Medulla oblongata (tissue), 1 donor: ENCODE measurements at regions not wholly inside any gene's neighbourhood (a gene's known extent, or its start where the extent isn't known, plus 50 kb on each side); places are given as distances from the start of the nearest gene placed in this dataset.
"Not testable (repeated sequence)": the region's sequence is repeated elsewhere in the genome, so short reads cannot be mapped to it uniquely, and the experiment has no call there.

ENCODE experiments used
- DNase-seq: peaks from one replicate; pipeline ENCODE4 v3.0.0-alpha.2; 2015; ENCODE audit errors: extremely low spot score

DNA sequence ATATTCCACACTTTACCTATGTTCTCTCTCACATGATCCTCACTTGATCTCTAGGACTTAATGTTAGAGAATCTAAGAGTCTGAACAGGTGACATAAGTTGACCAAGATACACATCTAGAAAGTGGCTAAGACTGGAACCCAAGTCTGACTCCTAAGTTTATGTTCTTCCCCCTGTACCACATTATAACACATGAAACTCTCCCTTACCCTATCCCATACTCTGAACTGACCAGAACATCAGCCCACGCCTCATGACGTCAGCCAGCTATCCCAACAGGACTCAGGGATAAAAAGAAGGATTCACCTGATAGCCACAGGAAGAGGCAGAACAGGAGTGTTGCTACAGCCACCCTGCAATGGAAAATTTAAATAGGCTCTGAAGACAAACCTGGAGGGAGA lies 392.2 kb downstream of the ZEB2 start:
- no peak for DNase-seq

DNA sequence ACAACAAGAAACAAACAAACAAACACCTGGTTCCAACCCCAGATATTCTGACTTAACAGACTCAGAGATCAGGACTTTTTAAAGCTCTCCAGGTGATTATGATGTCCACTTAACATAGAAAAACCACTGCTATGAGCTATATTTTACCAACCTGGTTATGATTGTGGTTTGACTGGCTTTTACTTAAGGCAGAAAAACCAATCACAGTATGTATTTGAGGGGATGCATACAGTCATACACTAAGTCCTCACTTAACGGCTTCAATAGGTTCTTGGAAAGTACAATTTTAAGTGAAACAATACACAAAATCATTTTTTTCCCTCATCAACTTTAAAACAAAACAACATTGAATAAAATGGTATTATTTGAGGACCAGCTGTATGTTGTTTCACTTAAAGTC lies 393.6 kb downstream of the ZEB2 start:
- DNase-seq = no peak

DNA sequence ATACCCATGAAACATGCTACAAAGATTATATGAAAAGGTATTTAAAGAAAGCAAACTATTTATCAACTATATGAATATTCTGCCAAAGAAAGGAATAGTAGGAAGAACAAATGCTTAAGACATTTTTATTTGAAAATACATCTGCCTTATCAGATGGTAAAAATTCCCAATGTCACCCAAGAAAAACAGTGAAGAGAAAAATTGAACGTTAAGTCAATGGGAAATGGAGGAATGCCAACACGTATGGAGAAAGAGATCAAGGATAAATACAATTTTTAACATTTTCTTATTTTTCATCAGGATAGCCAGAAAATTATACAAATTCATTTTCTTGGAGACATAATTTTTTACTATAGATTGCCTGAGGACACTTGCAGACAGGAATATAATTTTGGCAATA lies 394.2 kb downstream of the ZEB2 start:
- no peak for DNase-seq

DNA sequence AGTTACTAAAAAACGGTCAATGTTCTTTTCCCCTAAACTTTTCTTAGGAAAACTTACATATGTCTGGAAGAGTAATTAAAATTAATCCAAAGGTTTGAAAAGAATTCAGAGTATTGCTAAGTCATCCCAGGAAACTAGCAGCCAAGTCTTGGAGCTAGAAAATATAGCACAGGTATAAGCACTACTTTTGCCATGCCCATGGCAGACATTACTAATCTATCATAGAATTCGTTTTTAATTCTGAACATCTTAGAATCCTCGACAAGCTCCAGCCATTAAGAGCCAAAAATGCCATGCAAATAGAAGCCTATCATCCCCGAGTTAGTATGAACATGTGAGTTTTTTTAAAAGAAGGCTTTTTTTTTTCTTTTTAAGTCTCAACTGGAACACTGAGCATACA lies 395.0 kb downstream of the ZEB2 start:
- no peak for DNase-seq

DNA sequence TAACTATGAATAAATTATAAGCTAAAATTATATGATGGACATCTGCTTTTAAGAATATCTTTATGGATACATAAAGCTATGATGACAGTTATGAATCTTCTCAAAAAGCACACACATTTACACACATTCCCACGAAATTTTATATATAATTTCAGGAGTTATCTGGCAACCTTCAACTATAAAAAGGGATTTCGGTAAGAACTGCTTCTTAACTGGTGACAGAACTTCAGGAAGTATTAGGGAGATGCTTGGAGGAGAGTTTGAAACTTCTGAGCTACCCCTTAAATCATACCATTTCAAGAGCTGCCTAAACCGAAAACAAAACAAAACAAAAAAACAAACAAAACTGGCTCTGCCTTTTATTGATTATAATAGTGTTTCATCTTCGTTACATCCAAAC lies 399.4 kb downstream of the ZEB2 start:
- DNase-seq = no peak

DNA sequence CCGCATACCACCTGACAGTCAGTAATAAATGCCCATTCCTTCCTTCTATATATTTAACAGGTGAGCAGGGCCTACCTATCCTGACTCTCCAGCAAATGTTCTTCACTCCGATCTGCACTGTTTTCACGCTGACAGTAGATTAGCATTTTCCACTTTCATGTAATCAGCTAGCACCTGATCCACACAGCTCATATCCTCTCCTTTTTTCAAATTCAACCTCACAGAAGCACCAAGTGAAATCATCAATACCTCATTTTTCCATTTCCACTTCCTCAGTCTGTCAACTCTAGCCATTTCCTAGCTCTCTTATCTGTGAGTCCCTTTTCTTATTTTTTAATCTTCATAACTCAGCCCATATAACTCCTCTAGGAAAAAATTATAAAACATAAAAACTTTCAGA lies 402.8 kb downstream of the ZEB2 start:
- no peak for DNase-seq

DNA sequence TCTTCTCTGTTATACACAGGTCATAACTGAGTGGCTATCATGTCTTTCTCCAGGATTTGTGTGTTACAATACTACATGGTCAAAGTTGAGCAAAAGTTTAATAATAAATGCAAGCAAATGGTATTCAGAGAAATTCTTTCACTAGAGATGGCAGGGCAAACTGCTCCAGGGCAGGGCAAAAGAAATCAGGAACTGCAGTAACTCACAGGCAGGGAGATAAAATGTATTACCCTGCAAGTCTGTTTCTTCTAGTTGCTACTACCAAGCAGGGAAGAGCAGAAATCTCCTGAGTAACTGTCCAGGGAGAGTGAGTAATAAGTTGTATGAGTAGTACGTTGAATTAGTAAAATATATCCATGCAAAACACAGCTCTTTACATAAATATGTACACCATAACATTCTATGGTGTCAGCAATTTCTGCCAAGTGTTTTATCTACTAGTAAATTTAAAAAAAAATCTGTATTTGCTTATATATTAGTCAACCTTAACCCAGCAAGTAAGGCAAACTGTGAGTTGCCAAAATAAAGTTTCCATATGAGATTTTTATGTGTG lies 404.1 kb downstream of the ZEB2 start:
- DNase-seq = no peak

DNA sequence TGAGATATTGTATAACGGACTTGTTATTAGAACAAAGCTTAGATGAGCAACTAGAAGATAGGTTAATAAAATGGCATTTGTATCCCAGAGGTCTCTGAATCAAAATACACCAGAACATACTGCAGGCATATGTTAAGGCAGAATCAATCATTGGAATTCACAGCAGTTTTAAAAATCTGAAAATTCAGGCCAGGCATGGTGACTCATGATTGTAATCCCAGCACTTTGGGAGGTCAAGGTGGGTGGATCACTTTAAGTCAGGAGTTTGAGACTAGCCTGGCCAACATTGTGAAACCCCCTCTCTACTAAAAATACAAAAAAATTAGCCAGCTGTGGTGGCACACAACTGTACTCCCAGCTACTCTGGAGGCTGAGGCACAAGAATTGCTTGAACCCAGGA lies 405.2 kb downstream of the ZEB2 start:
- DNase-seq = no peak

DNA sequence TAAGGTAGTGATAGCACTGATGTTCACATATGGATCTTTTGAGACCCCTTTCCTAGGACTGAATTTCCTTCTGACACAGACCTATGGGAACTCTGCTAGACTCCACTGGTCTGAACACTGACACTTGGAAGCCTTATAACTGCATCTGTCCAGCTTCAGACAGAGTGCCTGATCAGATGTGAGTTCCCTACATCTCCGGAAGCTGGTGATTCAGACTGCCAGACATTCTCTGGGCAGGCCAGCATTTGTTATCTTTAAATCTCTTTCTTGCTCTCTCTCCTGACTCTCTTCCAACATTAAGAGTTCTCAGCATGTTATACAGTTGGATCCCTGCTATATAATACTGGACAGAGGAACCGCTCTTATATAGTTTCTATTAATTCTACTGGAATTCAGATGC lies 408.5 kb downstream of the ZEB2 start:
- no peak for DNase-seq

DNA sequence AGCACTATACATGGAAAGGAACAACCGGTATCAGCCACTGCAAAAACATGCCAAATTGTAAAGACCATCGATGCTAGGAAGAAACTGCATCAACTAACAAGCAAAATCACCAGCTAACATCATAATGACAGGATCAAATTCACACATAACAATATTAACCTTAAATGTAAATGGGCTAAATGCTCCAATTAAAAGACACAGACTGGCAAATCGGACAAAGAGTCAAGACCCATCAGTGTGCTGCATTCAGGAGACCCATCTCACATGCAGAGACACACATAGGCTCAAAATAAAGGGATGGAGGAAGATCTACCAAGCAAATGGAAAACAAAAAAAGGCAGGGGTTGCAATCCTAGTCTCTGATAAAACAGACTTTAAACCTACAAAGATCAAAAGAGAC lies 413.8 kb downstream of the ZEB2 start:
- not testable (repeated sequence) for DNase-seq

DNA sequence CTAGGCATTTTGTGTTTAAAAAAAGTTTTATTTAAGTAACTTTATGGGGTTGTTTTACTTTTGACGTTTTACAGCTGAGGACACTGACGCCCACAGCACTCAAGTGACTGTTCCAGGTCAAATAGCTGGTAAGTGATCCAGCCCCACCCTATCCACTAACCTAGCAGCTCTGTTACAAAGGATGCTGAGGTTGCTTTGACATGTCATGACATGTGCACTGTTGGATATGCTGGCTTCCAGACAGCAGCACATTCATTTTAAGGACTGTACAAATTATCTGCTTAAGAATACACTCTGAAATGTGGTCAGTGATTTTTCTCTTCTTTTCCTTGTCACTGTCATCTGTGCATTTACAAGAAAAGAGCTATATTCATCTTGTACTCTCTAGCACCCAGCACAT lies 417.5 kb downstream of the ZEB2 start:
- no peak for DNase-seq

DNA sequence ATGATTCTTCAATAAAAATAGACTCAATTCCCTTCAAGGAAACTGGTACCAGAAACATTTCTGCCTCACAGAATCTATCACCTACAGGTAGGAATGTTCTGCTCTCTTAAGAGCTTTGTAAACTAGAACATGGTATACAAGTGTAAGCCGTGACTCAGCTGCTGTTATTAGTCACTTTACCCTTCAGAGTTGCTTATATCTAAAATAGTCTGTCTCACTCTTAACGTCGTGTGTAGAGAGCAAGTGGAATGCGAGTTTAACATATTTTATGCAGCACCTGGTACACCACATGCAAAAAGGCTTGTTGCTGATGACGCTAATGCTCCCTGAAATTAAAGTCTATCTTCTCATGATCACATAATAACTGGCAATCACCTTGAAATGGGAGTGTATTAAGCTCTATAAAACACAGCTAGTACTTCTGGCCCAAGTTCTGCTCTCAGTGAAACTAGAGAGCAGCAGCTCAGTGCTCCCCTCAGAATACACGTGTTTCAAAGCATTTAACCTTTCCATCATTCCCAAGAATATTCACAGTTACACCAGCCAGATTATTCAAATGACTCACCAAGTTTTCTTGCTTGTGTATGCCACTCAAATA lies 420.0 kb downstream of the ZEB2 start:
- no peak for DNase-seq

DNA sequence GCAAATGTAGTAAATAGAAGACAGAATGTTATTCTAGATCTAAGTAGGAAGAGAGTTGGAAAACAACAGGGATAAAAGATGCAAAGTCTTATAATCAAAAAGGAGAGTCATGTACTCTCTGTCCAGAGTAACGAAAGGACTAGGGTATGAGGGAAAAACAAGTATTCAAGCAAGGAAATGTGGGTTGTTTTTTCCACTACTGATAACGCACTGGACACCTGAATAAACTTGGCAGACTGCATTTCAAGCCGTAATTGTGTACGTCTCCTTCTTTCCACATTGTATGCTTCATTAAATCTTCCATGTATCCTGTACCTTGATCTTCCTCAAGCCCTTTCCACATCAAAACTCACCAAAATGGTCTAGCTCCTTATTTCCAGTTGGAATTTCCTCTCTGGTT lies 420.6 kb downstream of the ZEB2 start:
- DNase-seq = no peak

DNA sequence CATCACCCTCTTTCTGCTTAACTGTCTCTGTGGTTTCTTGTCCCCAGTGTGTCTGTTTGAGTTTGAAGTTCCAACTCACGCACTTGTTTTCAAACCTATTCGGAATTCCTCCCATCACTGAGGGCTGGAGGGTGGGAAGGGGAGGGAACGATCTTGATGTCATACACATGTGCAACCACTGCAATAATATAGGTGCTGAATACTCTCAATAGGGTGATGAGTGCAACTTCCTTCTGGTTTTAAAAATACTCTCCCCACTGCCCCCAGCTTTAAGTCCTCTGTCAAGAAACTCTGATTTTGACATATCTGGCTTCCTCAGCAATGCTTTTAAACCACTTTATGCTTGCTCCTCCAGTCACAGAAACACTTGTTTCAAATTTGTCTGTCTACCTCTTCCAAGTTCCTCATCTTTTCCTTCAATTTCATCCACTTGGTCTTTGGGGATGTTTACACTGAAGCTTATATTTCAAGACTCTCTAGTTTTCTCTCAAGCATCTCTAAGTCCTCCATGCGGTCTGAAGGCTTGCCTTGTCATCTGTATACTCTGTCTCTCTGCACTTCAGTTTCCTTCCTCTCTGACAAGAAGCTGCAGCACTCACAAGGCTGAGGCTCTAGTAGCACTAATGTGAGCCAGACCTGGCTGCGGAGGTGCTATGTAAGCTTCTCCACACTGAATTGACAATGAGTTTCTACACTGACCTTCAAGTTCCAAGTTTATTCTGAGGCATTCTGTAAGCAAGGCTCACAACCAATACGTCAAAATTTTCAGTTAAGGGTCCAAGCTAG lies 422.3 kb downstream of the ZEB2 start:
- DNase-seq = no peak

DNA sequence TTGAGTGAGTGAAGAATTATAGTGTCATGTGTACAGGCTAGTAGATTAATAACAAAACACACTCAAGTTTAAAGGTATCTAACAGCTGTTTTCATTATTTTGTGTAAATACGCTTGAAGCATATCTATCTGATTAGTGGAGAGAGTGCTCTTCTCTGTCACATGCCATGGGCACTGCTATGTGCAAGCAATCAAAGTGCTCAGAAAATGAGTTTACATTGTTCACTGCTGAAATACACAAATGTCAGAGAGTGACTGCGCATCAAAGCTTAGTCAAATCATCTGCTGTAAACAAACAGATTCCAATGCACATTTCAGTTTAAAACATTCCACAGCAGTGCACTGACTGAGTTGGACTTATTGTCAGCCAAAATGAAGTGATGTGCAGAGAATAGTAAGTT lies 423.4 kb downstream of the ZEB2 start:
- no peak for DNase-seq

DNA sequence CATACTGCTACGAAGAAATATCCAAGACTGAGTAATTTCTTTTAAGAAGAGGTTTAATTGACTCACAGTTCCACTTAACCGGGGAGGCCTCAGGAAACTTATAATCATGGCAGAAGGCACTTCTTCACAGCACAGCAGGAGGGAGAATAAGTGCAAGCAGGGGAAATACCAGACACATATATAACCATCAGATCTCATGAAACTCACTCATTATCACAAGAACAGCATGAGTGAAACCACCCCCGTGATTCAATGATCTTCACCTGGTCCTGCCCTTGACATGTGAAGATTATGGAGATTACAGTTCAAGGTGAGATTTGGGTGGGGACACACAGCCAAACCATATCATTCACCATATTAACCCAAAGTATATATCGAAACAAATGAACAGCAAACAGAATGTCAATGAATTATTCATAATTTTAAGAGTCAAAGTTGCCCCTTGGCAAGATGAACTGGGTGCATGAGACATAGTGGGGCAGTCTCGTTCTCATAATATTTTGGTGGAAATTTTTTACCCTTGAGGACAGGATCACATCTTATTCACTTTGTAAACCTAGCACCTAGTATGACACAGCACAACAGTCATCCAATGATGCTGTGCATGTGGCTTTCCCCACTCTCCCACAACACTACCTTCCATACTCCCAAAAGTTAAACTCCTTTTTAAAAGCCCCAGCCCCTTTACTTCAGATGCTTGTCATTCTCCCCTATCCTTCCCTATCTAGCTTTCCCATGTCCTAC lies 425.3 kb downstream of the ZEB2 start:
- no peak for DNase-seq

DNA sequence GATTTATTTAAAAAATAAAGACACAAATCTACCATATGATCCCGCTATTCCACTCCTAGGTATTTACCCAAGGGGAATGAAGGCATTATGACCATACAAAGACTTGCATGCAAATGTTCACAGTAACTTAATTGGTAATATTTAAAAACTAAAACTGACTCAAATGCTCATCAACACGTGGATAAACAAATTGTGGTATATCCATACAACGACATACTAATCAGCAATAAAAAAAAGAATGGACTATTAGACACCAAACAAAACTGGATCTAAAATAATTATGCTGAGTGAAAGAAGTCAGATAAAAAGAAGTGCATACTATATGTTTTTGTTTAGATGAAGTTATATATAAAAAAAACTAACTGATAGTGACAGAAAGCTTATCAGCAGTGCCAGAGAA lies 428.3 kb downstream of the ZEB2 start:
- no peak for DNase-seq

DNA sequence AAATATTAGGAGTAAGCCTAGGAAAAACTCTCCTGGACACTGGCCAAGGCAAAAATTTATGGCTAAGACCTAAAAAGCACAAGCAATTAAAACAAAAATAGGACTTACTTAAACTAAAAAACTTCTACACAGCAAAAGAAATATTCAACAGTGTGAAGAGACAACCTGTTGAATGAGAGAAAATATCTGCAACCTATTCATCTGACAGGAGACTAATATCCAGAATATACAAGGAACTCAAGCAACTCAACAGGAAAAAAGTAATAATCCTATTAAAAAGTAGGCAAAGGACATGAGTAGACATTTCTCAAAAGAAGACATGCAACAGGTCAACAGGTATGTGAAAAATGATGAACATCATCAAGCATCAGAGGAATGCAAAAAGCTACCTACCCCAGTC lies 431.1 kb downstream of the ZEB2 start:
- no peak for DNase-seq

DNA sequence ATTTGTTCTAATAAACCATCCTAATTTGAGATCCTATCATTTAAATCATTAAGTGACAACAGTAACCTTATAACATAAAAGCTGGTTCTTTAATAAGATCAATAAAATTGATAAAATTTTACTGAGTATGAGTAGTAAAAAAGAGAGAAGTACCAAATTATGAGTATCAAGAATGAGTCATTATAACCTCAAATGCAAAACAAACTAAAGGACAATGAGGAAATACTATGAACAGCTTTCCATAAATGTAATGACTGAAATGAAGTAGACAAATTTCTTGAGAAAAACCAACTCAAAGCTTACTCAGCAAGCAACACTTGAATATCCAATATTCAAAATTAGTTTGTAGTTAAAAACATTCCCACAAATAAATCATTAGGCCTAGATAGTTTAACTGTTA lies 433.0 kb downstream of the ZEB2 start:
- no peak for DNase-seq

DNA sequence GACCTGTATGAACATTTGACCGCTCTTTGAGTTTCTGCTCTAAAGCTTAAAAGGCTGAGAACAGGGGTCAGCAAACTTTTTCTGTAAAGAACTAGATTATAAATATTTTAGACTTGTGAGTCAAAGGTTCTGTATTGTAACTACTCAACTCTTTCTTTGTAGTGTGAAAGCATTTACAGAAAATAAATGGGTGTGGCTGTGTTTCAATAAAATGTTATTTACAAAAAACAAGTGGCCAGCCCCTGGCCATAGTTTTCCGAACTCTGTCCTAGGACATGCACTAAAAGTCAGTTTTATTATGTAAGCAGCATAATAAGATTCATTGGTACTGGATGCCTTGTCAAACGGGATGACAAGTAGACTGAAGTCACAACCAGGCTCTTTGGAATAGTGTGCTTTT lies 434.9 kb downstream of the ZEB2 start:
- no peak for DNase-seq

DNA sequence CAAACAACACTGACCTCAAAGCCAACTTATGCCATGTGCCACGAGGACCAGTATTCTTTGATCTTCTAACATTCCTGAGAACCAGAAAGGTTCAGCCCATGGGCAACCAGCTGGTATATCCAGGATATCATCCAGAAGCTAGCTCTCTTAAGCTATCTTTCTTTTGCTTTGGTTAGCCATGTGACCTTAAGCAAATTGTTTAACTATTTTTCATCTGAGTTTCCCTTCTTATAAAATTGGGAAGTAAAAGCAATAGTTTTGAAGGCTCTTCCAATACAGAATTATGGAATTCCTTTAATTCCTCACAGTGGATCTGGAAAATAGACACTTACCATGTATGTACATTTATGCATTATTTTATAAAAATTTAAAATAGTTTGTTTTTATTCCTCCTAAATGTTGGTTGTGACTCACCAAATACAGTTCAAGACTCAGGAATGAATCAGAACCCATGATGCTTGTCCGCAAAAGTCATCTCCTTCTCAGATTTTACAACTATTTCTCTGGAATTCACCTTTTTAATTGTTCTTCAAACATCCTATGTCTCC lies 435.7 kb downstream of the ZEB2 start:
- no peak for DNase-seq

DNA sequence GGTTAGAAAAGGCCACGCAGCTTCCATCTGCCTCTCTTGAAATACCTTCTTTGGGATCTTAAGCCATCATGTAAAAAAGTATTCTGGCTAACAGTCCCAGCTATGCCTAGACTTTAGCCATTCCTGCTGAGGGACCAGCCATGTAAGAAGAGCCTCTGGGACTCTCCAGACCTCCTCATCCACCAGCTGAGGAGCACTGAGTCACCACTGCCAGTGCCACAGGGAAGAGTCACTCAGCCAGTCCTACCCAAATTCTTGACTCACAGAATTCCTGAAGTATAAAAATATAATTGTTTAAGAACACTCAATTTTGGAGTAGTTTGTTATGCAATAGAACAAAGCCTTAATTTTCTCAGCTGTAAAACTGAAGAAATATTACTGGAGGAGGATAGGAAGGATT lies 436.7 kb downstream of the ZEB2 start:
- no peak for DNase-seq

DNA sequence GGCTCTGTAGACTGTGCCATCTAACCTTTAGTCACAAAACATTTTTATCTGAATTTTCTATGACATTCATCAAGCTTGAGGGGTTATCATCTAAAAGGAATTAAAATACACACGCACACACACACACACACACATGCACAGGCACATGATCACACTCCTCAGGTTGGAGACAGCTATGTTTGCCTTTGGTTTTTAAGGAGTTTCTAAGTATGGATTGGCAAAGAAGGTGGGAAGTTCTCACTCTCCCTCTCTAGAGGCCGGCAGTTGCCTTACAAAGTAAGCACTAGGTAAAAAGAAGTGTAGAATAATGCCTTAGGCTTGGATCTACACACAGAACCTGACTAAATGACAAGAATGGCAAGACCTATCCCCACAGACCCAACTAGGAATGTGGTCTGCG lies 437.1 kb downstream of the ZEB2 start:
- DNase-seq = no peak
